ENCODE measurements at regions not wholly inside any gene's neighbourhood (a gene's known extent, or its start where the extent isn't known, plus 50 kb on each side); places are given as distances from the start of the nearest gene placed in this dataset.

- TF ChIP-seq CTCF (conservative IDR thresholded peaks at IDR 0.05 in 1 of 2, IDR thresholded peaks at IDR 0.05 in 1 of 2; ENCODE audit: low read depth in 1 of 2, low read length in 2 of 2) (no peak), EZH2 (IDR thresholded peaks at IDR 0.05; ENCODE audit: low read length, missing control alignments) (no peak)
These were observed 158.6 kb upstream of the RAB6C start for GRCh38 chr2:129820908-129821307.
